C4-2B (cell line): ENCODE measurements at regions not wholly inside any gene's neighbourhood (a gene's known extent, or its start where the extent isn't known, plus 50 kb on each side); places are given as distances from the start of the nearest gene placed in this dataset.
"Not testable (repeated sequence)": the region's sequence is repeated elsewhere in the genome, so short reads cannot be mapped to it uniquely, and the experiment has no call there.

Source experiments
- CTCF ChIP-seq: fragments of 450-650 bp; conservative IDR thresholded peaks from 2 replicates; pipeline ENCODE4 v1.5.1; 2017; ENCODE audit warnings: mild to moderate bottlenecking
- ZFX ChIP-seq: fragments of 450-650 bp; IDR thresholded peaks from 2 replicates; pipeline ENCODE4 v1.6.1; 2017

- not testable (repeated sequence) for TF ChIP-seq CTCF, ZFX
Measured at GRCh38 chr7:3159926-3160325, 116.3 kb upstream of the CARD11 start.
